ENCODE measurements at regions not wholly inside any gene's neighbourhood (a gene's known extent, or its start where the extent isn't known, plus 50 kb on each side); places are given as distances from the start of the nearest gene placed in this dataset.

DNA sequence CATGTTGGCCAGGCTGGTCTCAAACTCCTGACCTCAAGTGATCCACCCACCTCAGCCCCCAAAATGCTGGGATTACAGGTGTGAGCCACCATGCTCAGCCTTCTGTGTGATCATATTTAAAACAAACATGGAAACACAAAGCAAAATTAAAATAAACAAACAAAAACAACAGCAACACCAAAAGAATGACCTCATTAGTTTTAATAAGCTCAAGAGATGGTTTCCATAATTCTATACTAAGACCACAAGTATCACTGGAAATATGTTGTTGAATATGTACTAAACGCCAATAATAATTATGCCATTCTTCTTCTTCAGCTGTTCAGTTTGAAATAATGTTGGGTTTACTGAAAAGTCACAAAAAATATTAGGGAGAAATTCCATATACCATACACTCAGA, 526.4 kb downstream of the LRRIQ3 start:
- TF ChIP-seq, protein P1, sequence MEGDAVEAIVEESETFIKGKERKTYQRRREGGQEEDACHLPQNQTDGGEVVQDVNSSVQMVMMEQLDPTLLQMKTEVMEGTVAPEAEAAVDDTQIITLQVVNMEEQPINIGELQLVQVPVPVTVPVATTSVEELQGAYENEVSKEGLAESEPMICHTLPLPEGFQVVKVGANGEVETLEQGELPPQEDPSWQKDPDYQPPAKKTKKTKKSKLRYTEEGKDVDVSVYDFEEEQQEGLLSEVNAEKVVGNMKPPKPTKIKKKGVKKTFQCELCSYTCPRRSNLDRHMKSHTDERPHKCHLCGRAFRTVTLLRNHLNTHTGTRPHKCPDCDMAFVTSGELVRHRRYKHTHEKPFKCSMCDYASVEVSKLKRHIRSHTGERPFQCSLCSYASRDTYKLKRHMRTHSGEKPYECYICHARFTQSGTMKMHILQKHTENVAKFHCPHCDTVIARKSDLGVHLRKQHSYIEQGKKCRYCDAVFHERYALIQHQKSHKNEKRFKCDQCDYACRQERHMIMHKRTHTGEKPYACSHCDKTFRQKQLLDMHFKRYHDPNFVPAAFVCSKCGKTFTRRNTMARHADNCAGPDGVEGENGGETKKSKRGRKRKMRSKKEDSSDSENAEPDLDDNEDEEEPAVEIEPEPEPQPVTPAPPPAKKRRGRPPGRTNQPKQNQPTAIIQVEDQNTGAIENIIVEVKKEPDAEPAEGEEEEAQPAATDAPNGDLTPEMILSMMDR (IDR thresholded peaks at IDR 0.05; ENCODE audit: poor library complexity, severe bottlenecking), result no peak
- TF ChIP-seq EP300 (conservative IDR thresholded peaks at IDR 0.05; ENCODE audit: poor library complexity, severe bottlenecking) (no peak), RAD21 (conservative IDR thresholded peaks at IDR 0.05) (no peak), EZH2 (IDR thresholded peaks at IDR 0.05; ENCODE audit: borderline replicate concordance, insufficient read depth, low read length, poor library complexity, severe bottlenecking) (no peak), TAF1 (IDR thresholded peaks at IDR 0.05; ENCODE audit: low read depth) (no peak), POLR2AphosphoS5 (IDR thresholded peaks at IDR 0.05) (no peak), MXI1 (conservative IDR thresholded peaks at IDR 0.05; ENCODE audit: poor library complexity, severe bottlenecking) (no peak)
- TF ChIP-seq, protein P2, sequence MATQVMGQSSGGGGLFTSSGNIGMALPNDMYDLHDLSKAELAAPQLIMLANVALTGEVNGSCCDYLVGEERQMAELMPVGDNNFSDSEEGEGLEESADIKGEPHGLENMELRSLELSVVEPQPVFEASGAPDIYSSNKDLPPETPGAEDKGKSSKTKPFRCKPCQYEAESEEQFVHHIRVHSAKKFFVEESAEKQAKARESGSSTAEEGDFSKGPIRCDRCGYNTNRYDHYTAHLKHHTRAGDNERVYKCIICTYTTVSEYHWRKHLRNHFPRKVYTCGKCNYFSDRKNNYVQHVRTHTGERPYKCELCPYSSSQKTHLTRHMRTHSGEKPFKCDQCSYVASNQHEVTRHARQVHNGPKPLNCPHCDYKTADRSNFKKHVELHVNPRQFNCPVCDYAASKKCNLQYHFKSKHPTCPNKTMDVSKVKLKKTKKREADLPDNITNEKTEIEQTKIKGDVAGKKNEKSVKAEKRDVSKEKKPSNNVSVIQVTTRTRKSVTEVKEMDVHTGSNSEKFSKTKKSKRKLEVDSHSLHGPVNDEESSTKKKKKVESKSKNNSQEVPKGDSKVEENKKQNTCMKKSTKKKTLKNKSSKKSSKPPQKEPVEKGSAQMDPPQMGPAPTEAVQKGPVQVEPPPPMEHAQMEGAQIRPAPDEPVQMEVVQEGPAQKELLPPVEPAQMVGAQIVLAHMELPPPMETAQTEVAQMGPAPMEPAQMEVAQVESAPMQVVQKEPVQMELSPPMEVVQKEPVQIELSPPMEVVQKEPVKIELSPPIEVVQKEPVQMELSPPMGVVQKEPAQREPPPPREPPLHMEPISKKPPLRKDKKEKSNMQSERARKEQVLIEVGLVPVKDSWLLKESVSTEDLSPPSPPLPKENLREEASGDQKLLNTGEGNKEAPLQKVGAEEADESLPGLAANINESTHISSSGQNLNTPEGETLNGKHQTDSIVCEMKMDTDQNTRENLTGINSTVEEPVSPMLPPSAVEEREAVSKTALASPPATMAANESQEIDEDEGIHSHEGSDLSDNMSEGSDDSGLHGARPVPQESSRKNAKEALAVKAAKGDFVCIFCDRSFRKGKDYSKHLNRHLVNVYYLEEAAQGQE (IDR thresholded peaks at IDR 0.05; ENCODE audit: borderline replicate concordance), result no peak
